ENCODE measurements at regions not wholly inside any gene's neighbourhood (a gene's known extent, or its start where the extent isn't known, plus 50 kb on each side); places are given as distances from the start of the nearest gene placed in this dataset.

DNA sequence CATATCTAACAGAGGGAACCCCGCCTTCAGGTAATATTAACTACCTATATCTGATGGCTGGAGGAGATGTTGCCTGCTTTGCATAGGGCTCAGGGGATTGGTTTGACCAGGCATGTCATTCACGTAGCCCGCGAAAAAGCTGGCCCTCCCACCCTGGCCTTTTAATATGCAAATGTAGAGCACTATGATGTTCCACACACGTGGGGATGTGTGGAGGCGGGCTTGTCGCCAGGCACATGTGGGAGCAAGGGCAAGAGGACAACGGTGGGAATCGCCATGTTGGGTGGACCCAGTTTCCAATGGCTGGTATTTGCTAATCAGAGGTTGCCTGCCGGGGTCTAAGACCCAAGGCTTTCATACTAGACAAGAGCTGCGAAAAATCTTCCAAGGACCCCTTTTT, 469.8 kb downstream of the ZPLD1 start:
- TF ChIP-seq, protein P1, sequence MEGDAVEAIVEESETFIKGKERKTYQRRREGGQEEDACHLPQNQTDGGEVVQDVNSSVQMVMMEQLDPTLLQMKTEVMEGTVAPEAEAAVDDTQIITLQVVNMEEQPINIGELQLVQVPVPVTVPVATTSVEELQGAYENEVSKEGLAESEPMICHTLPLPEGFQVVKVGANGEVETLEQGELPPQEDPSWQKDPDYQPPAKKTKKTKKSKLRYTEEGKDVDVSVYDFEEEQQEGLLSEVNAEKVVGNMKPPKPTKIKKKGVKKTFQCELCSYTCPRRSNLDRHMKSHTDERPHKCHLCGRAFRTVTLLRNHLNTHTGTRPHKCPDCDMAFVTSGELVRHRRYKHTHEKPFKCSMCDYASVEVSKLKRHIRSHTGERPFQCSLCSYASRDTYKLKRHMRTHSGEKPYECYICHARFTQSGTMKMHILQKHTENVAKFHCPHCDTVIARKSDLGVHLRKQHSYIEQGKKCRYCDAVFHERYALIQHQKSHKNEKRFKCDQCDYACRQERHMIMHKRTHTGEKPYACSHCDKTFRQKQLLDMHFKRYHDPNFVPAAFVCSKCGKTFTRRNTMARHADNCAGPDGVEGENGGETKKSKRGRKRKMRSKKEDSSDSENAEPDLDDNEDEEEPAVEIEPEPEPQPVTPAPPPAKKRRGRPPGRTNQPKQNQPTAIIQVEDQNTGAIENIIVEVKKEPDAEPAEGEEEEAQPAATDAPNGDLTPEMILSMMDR (IDR thresholded peaks at IDR 0.05; ENCODE audit: low read length), result no peak
- no peak for TF ChIP-seq EZH2phosphoT487 (IDR thresholded peaks at IDR 0.05; ENCODE audit: low read length)

Data from MM.1S (cell line).